ENCODE measurements at regions not wholly inside any gene's neighbourhood (a gene's known extent, or its start where the extent isn't known, plus 50 kb on each side); places are given as distances from the start of the nearest gene placed in this dataset.

- ChIA-PET POLR2A (no interaction called here), CTCF (no interaction called here)
- no peaks in the 10 kb centered on the region for H3K36me3 ChIP-seq (ENCODE audit: control insufficient read depth, insufficient read depth, low read length)
- peaks cover 14% of the 10 kb centered on the region for H3K4me1 ChIP-seq (ENCODE audit: control insufficient read depth, insufficient read depth, low read length)
- peaks cover 34% of the 10 kb centered on the region for H3K27me3 ChIP-seq (ENCODE audit: control insufficient read depth, insufficient read depth, low read length)
- in situ Hi-C loops (cut with HindIII; ENCODE audit: low pct_unique_long_range_greater_than_20kb, low sequenced_read_pairs): no loop called here
- intact Hi-C loops (cut with micrococcal nuclease; ENCODE audit: unreplicated experiment): no loop called here
- ATAC-seq: peak; percentile 75
- TF ChIP-seq POLR2AphosphoS5 (IDR thresholded peaks at IDR 0.05; ENCODE audit: low read depth, low read length) (no peak), TCF7L2 (IDR thresholded peaks at IDR 0.05; ENCODE audit: low read depth, low read length) (no peak), SIN3A (IDR thresholded peaks at IDR 0.05; ENCODE audit: borderline replicate concordance, insufficient read depth, low read depth, low read length) (no peak)
- TF ChIP-seq, protein P1, sequence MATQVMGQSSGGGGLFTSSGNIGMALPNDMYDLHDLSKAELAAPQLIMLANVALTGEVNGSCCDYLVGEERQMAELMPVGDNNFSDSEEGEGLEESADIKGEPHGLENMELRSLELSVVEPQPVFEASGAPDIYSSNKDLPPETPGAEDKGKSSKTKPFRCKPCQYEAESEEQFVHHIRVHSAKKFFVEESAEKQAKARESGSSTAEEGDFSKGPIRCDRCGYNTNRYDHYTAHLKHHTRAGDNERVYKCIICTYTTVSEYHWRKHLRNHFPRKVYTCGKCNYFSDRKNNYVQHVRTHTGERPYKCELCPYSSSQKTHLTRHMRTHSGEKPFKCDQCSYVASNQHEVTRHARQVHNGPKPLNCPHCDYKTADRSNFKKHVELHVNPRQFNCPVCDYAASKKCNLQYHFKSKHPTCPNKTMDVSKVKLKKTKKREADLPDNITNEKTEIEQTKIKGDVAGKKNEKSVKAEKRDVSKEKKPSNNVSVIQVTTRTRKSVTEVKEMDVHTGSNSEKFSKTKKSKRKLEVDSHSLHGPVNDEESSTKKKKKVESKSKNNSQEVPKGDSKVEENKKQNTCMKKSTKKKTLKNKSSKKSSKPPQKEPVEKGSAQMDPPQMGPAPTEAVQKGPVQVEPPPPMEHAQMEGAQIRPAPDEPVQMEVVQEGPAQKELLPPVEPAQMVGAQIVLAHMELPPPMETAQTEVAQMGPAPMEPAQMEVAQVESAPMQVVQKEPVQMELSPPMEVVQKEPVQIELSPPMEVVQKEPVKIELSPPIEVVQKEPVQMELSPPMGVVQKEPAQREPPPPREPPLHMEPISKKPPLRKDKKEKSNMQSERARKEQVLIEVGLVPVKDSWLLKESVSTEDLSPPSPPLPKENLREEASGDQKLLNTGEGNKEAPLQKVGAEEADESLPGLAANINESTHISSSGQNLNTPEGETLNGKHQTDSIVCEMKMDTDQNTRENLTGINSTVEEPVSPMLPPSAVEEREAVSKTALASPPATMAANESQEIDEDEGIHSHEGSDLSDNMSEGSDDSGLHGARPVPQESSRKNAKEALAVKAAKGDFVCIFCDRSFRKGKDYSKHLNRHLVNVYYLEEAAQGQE (IDR thresholded peaks at IDR 0.05; ENCODE audit: insufficient read depth in 1 of 2, low read depth in 2 of 2, low read length in 1 of 2): no peak
- TF ChIP-seq, protein P2, sequence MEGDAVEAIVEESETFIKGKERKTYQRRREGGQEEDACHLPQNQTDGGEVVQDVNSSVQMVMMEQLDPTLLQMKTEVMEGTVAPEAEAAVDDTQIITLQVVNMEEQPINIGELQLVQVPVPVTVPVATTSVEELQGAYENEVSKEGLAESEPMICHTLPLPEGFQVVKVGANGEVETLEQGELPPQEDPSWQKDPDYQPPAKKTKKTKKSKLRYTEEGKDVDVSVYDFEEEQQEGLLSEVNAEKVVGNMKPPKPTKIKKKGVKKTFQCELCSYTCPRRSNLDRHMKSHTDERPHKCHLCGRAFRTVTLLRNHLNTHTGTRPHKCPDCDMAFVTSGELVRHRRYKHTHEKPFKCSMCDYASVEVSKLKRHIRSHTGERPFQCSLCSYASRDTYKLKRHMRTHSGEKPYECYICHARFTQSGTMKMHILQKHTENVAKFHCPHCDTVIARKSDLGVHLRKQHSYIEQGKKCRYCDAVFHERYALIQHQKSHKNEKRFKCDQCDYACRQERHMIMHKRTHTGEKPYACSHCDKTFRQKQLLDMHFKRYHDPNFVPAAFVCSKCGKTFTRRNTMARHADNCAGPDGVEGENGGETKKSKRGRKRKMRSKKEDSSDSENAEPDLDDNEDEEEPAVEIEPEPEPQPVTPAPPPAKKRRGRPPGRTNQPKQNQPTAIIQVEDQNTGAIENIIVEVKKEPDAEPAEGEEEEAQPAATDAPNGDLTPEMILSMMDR (IDR thresholded peaks at IDR 0.05): no peak
- no peak within 1 kb of the TSS for H3K27ac ChIP-seq (ENCODE audit: low read length)
- H3K4me3 ChIP-seq (ENCODE audit: low read depth in 2 of 2, low read length in 2 of 2): peak within 1 kb of the TSS; percentile 43 to 45
- no peak for DNase-seq (ENCODE audit: low read depth, low spot score)
- no TSS peak for BruUV-seq (replicated peaks)
- no peaks in the 10 kb centered on the region for H3K9me3 ChIP-seq (ENCODE audit: control insufficient read depth, insufficient read depth, low read depth, low read length)
These were observed 1640.3 kb upstream of the C9orf72 start, which contains the start of gene LINGO2 for GRCh38 chr9:29213417-29214153. LINGO2 (minus strand) TSS chr9:29213601.

DNA sequence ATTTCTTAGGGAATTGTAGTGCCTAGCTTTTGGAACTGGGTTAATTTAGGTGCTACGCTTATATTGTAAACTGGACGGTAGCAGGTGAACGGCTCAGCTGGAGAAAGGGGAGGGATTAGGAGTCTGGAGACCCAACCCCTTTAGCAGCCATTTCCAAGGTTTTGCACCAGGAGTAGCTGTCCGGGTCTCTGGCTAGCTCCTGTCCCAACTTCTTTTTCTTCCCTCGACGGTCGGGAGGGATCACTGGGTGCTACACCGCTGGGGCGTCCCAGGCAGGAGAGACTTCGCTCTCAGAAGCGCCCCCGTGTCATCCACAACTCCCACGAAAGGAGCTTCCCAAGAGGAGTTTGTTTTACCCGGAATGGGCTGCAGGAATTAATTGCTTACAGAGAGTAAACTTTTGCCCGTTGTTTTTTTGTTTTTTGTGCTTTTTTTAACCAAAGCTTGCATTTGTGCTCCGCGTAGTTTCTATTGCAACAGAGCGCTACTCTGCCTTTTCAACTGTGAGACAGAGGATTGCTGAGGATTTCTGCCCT, 1640.9 kb upstream of the C9orf72 start:
- DNase-seq (ENCODE audit: low read depth, low spot score): no peak
- intact Hi-C loops (cut with micrococcal nuclease; ENCODE audit: unreplicated experiment): no loop called here

More for the DNA sequence above, 1640.9 kb upstream of the C9orf72 start:
- Histone ChIP-seq H3K27me3 (ENCODE audit: control insufficient read depth, insufficient read depth, low read length) (peaks cover 34% of the 10 kb centered on the region), H3K9me3 (ENCODE audit: control insufficient read depth, insufficient read depth, low read depth, low read length) (no peaks in the 10 kb centered on the region), H3K4me3 (ENCODE audit: low read depth in 2 of 2, low read length in 2 of 2) (peak overlapping the region; percentile 43 to 45), H3K36me3 (ENCODE audit: control insufficient read depth, insufficient read depth, low read length) (no peaks in the 10 kb centered on the region), H3K4me1 (ENCODE audit: control insufficient read depth, insufficient read depth, low read length) (peaks cover 14% of the 10 kb centered on the region), H3K27ac (ENCODE audit: low read length) (no peak overlapping the region)
- ChIA-PET CTCF (no interaction called here), POLR2A (no interaction called here)
- in situ Hi-C loops (cut with HindIII; ENCODE audit: low pct_unique_long_range_greater_than_20kb, low sequenced_read_pairs): no loop called here
- BruUV-seq (replicated peaks): no TSS peak
- TF ChIP-seq TCF7L2 (IDR thresholded peaks at IDR 0.05; ENCODE audit: low read depth, low read length) (no peak), SIN3A (IDR thresholded peaks at IDR 0.05; ENCODE audit: borderline replicate concordance, insufficient read depth, low read depth, low read length) (no peak), POLR2AphosphoS5 (IDR thresholded peaks at IDR 0.05; ENCODE audit: low read depth, low read length) (no peak)
- TF ChIP-seq, protein P1 (IDR thresholded peaks at IDR 0.05; ENCODE audit: insufficient read depth in 1 of 2, low read depth in 2 of 2, low read length in 1 of 2): no peak
- TF ChIP-seq, protein P2 (IDR thresholded peaks at IDR 0.05): no peak
- ATAC-seq: peak; percentile 76
